ENCODE measurements at regions not wholly inside any gene's neighbourhood (a gene's known extent, or its start where the extent isn't known, plus 50 kb on each side); places are given as distances from the start of the nearest gene placed in this dataset.

- no peak for TF ChIP-seq MAX (IDR thresholded peaks at IDR 0.05)
- no peak for TF ChIP-seq CEBPB (IDR thresholded peaks at IDR 0.05)
- TF ChIP-seq CHD4 (IDR thresholded peaks at IDR 0.05; ENCODE audit: borderline replicate concordance), result no peak
- TF ChIP-seq, protein P1, sequence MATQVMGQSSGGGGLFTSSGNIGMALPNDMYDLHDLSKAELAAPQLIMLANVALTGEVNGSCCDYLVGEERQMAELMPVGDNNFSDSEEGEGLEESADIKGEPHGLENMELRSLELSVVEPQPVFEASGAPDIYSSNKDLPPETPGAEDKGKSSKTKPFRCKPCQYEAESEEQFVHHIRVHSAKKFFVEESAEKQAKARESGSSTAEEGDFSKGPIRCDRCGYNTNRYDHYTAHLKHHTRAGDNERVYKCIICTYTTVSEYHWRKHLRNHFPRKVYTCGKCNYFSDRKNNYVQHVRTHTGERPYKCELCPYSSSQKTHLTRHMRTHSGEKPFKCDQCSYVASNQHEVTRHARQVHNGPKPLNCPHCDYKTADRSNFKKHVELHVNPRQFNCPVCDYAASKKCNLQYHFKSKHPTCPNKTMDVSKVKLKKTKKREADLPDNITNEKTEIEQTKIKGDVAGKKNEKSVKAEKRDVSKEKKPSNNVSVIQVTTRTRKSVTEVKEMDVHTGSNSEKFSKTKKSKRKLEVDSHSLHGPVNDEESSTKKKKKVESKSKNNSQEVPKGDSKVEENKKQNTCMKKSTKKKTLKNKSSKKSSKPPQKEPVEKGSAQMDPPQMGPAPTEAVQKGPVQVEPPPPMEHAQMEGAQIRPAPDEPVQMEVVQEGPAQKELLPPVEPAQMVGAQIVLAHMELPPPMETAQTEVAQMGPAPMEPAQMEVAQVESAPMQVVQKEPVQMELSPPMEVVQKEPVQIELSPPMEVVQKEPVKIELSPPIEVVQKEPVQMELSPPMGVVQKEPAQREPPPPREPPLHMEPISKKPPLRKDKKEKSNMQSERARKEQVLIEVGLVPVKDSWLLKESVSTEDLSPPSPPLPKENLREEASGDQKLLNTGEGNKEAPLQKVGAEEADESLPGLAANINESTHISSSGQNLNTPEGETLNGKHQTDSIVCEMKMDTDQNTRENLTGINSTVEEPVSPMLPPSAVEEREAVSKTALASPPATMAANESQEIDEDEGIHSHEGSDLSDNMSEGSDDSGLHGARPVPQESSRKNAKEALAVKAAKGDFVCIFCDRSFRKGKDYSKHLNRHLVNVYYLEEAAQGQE (IDR thresholded peaks at IDR 0.05), result no peak
- no peak for TF ChIP-seq EP300 (IDR thresholded peaks at IDR 0.05)
These were observed 385.6 kb downstream of the PRDM5 start for GRCh38 chr4:120536884-120537283.

Data from A549 (cell line).